Small intestine (tissue), 7 donors: ENCODE measurements at regions not wholly inside any gene's neighbourhood (a gene's known extent, or its start where the extent isn't known, plus 50 kb on each side); places are given as distances from the start of the nearest gene placed in this dataset.
A peak's percentile ranks its signal among the peaks of the same experiment; 100 is the strongest.

Experiments used
- DNase-seq, 2 donors: peaks; one replicate each; pipeline versions ENCODE4 v3.0.0 to v3.0.0-alpha.2; 2013
- FAIRE-seq: peaks from 2 replicates; lab custom pipeline; 2012; peaks lifted over from hg19 to GRCh38; lab: Jason Lieb, UNC
- H3K27ac ChIP-seq, 3 donors: one replicate each; pipeline ENCODE4 v1.5.1; 2013; ENCODE audit warnings: low read length in 2 of 3, mild to moderate bottlenecking in 2 of 3, control low read depth in 1 of 3, inconsistent platforms in 1 of 3, low read depth in 1 of 3, moderate library complexity in 1 of 3
- H3K27me3 ChIP-seq, 3 donors: one replicate each; pipeline ENCODE4 v1.6.1; 2013; ENCODE audit warnings: low read length in 3 of 3, inconsistent platforms in 1 of 3; ENCODE audit not compliant: control insufficient read depth in 3 of 3, insufficient read depth in 3 of 3
- H3K36me3 ChIP-seq, 3 donors: one replicate each; pipeline ENCODE4 v1.6.1; 2013; ENCODE audit warnings: low read length in 3 of 3, inconsistent platforms in 1 of 3, low read depth in 1 of 3, mild to moderate bottlenecking in 1 of 3, moderate library complexity in 1 of 3; ENCODE audit not compliant: control insufficient read depth in 3 of 3, insufficient read depth in 2 of 3
- H3K4me1 ChIP-seq, 3 donors: one replicate each; pipeline ENCODE4 v1.6.1; 2013; ENCODE audit warnings: low read length in 2 of 3, inconsistent platforms in 1 of 3, low read depth in 1 of 3, mild to moderate bottlenecking in 1 of 3, moderate library complexity in 1 of 3; ENCODE audit not compliant: control insufficient read depth in 3 of 3, insufficient read depth in 2 of 3
- H3K4me3 ChIP-seq, 3 donors: one replicate each; pipeline ENCODE4 v1.5.1; 2013; ENCODE audit warnings: low read length in 3 of 3, control low read depth in 1 of 3, inconsistent platforms in 1 of 3, low read depth in 1 of 3, mild to moderate bottlenecking in 1 of 3, moderate library complexity in 1 of 3
- H3K9me3 ChIP-seq, 2 donors: one replicate each; pipeline ENCODE4 v1.6.1; 2013; ENCODE audit warnings: low read depth in 1 of 2, low read length in 1 of 2; ENCODE audit not compliant: control insufficient read depth in 2 of 2, insufficient read depth in 1 of 2
- WGBS, 3 donors: extraction: QIAGEN DNeasy Blood & Tissue Kit; methylation state at CpG; one replicate each; pipeline ENCODE4 v1.1.7; 2013; 5-methylcytosine and 5-hydroxymethylcytosine counted together
- donor health status: healthy with polysubstance abuse.
- donor health status: control.
- donor health status: control.
- donor health status: Bipolar disorder and iron deficiency.
- donor health status: healthy.

- no peak overlapping the region for H3K27ac ChIP-seq
- H3K4me3 ChIP-seq = no peak overlapping the region
- H3K36me3 ChIP-seq = no peaks in the 10 kb centered on the region
- no peaks in the 10 kb centered on the region for H3K4me1 ChIP-seq
- DNase-seq (no peak), FAIRE-seq (no peak)
- WGBS, 3 donors = 67 to 83% (median 83%) methylated on average over 4 of the region's 4 CpGs
- H3K27me3 ChIP-seq = no peaks in the 10 kb centered on the region
- H3K9me3 ChIP-seq = no peaks in the 10 kb centered on the region
Observed at GRCh38 chr4:165723051-165723795, 149.8 kb upstream of the TLL1 start.

- no peak overlapping the region for H3K27ac ChIP-seq
- no peak overlapping the region for H3K4me3 ChIP-seq
- FAIRE-seq (no peak), DNase-seq (no peak)
- H3K9me3 ChIP-seq = no peaks in the 10 kb centered on the region
- no peaks in the 10 kb centered on the region for H3K36me3 ChIP-seq
- H3K4me1 ChIP-seq = no peaks in the 10 kb centered on the region
- WGBS, 3 donors = 59 to 84% (median 79%) methylated on average over 2 of the region's 2 CpGs
- no peaks in the 10 kb centered on the region for H3K27me3 ChIP-seq
Observed at GRCh38 chr4:165724786-165725185, 148.3 kb upstream of the TLL1 start.

- no peaks in the 10 kb centered on the region for H3K27me3 ChIP-seq
- peak in 1 of 2 donors; percentile 10 for DNase-seq
- no peaks in the 10 kb centered on the region for H3K36me3 ChIP-seq
- 57 to 68% (median 64%) methylated on average over 1 of the region's 1 CpG for WGBS, 3 donors
- H3K4me3 ChIP-seq = no peak overlapping the region
- no peaks in the 10 kb centered on the region for H3K4me1 ChIP-seq
- no peak for FAIRE-seq
- H3K9me3 ChIP-seq = no peaks in the 10 kb centered on the region
- H3K27ac ChIP-seq = no peak overlapping the region
Observed at GRCh38 chr4:165725352-165725751, 147.7 kb upstream of the TLL1 start.

- 84 to 90% (median 89%) methylated on average over 2 of the region's 2 CpGs for WGBS, 3 donors
- no peaks in the 10 kb centered on the region for H3K27me3 ChIP-seq
- H3K4me1 ChIP-seq = no peaks in the 10 kb centered on the region
- DNase-seq (no peak), FAIRE-seq (no peak)
- no peak overlapping the region for H3K4me3 ChIP-seq
- H3K27ac ChIP-seq = no peak overlapping the region
- no peaks in the 10 kb centered on the region for H3K9me3 ChIP-seq
- no peaks in the 10 kb centered on the region for H3K36me3 ChIP-seq
Observed at GRCh38 chr4:165726831-165727230, 146.2 kb upstream of the TLL1 start.

- Histone ChIP-seq H3K9me3 (no peaks in the 10 kb centered on the region), H3K27ac (no peak overlapping the region), H3K4me3 (no peak overlapping the region), H3K4me1 (no peaks in the 10 kb centered on the region), H3K36me3 (no peaks in the 10 kb centered on the region), H3K27me3 (no peaks in the 10 kb centered on the region)
- 51 to 67% (median 62%) methylated on average over 1 of the region's 1 CpG for WGBS, 3 donors
- DNase-seq (no peak), FAIRE-seq (no peak)
Observed at GRCh38 chr4:165737309-165737972, 135.6 kb upstream of the TLL1 start.

- Histone ChIP-seq H3K4me3 (no peak overlapping the region), H3K36me3 (no peaks in the 10 kb centered on the region), H3K4me1 (no peaks in the 10 kb centered on the region), H3K27ac (no peak overlapping the region), H3K27me3 (no peaks in the 10 kb centered on the region), H3K9me3 (no peaks in the 10 kb centered on the region)
- FAIRE-seq = no peak
- WGBS, 3 donors = 89 to 100% (median 93%) methylated on average over 1 of the region's 1 CpG
- DNase-seq = no peak
Observed at GRCh38 chr4:165738571-165738970, 134.5 kb upstream of the TLL1 start.

- H3K9me3 ChIP-seq = no peaks in the 10 kb centered on the region
- H3K27me3 ChIP-seq = no peaks in the 10 kb centered on the region
- no peak overlapping the region for H3K27ac ChIP-seq
- DNase-seq (no peak), FAIRE-seq (no peak)
- no peak overlapping the region for H3K4me3 ChIP-seq
- 65 to 79% (median 69%) methylated on average over 6 of the region's 6 CpGs for WGBS, 3 donors
- H3K36me3 ChIP-seq = no peaks in the 10 kb centered on the region
- H3K4me1 ChIP-seq = no peaks in the 10 kb centered on the region
Observed at GRCh38 chr4:165740911-165741310, 132.1 kb upstream of the TLL1 start.

- Histone ChIP-seq H3K9me3 (no peaks in the 10 kb centered on the region), H3K4me1 (no peaks in the 10 kb centered on the region), H3K36me3 (no peaks in the 10 kb centered on the region), H3K27me3 (no peaks in the 10 kb centered on the region), H3K27ac (no peak overlapping the region), H3K4me3 (no peak overlapping the region)
- no peak for FAIRE-seq
- no peak for DNase-seq
- 91 to 94% (median 93%) methylated on average over 3 of the region's 3 CpGs for WGBS, 3 donors
Observed at GRCh38 chr4:165743422-165743821, 129.6 kb upstream of the TLL1 start.
